ENCODE measurements at regions not wholly inside any gene's neighbourhood (a gene's known extent, or its start where the extent isn't known, plus 50 kb on each side); places are given as distances from the start of the nearest gene placed in this dataset.

DNA sequence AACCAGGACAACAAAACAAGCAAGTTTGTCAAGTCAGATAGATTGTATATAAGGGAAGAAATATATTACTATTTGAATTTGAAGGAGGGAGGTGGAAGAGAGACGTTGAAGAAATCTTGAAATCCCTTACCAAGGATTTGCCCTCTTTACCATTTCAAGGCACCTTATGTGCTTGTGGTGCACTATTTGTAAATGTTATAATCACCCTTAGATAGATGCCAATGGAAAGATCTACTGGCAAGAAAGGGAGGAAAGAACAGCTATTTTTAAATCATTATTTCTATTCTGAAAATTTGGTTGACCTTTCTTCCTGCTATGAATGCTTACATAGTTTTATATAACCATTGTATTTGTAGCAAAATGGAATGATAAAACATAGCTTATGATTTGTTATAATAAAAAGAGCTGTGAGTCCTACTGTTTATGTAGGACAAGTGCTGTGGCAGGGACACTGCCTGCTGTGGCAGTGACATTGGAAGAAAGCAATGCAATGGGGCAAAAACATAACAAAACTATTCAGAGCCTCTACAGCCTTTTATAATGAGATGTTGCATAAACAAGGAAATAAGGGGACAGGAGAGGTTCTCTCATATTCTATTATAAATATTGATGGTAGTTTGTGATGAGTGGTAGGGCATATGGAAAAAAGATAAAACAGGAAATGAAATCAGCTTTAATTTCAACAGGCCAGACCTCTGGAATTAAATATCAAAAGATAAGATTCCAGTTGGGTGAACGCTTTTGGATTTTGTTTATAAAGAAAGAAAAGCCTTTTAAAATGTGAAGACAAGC lies 1145.2 kb upstream of the GJE1 start:
- Histone ChIP-seq H3K36me3 (ENCODE audit: control insufficient read depth, insufficient read depth, low read length) (no peaks in the 10 kb centered on the region), H3K4me1 (ENCODE audit: control insufficient read depth, insufficient read depth, low read length) (no peaks in the 10 kb centered on the region), H3K9ac (ENCODE audit: low read depth, low read length) (no peak overlapping the region), H3K27me3 (ENCODE audit: control insufficient read depth, insufficient read depth, low read length) (no peaks in the 10 kb centered on the region), H3K4me3 (ENCODE audit: low read depth, low read length) (no peak overlapping the region), H3K9me3 (ENCODE audit: control insufficient read depth, insufficient read depth, low read length) (no peaks in the 10 kb centered on the region)

DNA sequence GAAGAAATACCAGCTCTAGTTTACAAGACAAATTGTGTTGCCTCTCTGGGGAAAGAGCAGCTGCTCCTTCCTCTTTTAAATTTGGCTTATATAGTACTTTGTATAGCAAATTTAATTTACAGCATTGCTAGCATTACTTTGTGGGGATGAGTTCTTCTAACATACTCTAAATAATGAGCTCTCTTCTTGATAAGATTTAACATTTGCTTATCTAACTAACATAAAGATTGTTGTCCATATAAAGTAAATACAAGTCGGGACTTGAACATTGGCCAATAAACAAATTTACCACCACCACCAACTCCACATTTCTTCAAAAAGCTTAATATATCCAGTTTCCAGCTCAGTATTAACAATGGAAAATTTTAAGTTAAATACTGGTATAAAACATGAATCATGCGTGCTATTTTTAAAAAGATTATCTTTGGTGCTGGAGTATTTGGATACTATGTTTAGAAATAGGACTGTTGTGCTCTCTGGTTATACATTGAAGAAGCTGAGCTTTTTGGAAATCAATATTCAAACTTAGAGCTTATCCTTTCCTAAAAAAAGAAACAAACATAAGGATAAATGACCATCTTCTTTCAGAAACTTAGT lies 1146.9 kb upstream of the GJE1 start:
- H3K9ac ChIP-seq (ENCODE audit: low read depth, low read length) = no peak overlapping the region
- H3K9me3 ChIP-seq (ENCODE audit: control insufficient read depth, insufficient read depth, low read length) = no peaks in the 10 kb centered on the region
- H3K4me3 ChIP-seq (ENCODE audit: low read depth, low read length) = no peak overlapping the region
- no peaks in the 10 kb centered on the region for H3K4me1 ChIP-seq (ENCODE audit: control insufficient read depth, insufficient read depth, low read length)
- H3K36me3 ChIP-seq (ENCODE audit: control insufficient read depth, insufficient read depth, low read length) = no peaks in the 10 kb centered on the region
- H3K27me3 ChIP-seq (ENCODE audit: control insufficient read depth, insufficient read depth, low read length) = no peaks in the 10 kb centered on the region

DNA sequence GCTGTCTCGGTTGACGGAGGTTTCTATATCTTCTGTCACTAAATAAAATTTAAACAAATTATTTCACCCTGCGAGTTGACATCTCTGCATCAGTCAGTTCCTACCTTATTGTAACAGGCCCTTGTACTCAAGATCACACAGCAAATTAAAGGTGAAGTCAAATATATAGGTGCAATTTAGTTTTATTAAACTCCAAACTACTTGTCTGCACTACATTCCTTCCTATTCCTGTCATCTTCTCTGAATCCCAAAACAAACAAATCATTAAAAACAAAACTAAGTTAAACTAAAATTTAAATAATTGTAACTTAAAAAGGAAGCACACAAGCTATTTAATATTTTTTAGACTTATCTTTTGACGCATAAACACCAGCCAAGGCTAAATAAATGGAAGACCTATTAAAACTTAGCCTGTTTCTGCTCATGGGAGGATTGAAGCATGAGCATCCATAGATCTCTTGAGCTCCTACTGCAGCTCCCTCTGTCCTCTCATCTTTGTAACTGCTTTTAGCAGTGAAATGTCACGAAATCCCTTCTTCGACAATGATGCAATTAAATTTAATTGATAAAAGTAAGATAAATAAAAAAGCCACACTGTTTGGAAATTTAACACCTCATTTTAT lies 1152.3 kb upstream of the GJE1 start:
- Histone ChIP-seq H3K4me3 (ENCODE audit: low read depth, low read length) (no peak overlapping the region), H3K9me3 (ENCODE audit: control insufficient read depth, insufficient read depth, low read length) (no peaks in the 10 kb centered on the region), H3K9ac (ENCODE audit: low read depth, low read length) (no peak overlapping the region), H3K4me1 (ENCODE audit: control insufficient read depth, insufficient read depth, low read length) (no peaks in the 10 kb centered on the region), H3K36me3 (ENCODE audit: control insufficient read depth, insufficient read depth, low read length) (no peaks in the 10 kb centered on the region), H3K27me3 (ENCODE audit: control insufficient read depth, insufficient read depth, low read length) (no peaks in the 10 kb centered on the region)

DNA sequence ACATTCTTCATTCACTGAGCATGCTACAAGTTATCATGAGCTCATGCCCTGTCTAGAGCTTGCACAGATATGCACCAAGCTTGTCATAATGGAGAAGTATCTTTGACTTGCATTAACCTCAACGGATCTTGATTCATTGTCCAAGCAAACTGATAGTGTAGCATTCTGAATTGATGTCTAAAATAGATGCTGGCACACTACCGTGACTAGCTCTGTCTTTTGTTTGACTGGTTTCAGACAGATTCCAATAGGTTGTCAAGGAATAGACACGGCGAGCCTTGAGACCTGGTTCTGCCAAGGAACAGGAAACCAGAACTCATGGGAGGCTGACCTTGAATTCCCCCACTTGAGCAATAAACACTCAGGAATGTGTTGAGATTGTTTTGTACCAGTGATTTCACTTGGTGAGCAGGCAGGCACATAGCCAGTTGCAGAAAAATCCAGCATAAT lies 1153.1 kb upstream of the GJE1 start:
- Histone ChIP-seq H3K4me3 (ENCODE audit: low read depth, low read length) (no peak overlapping the region), H3K27me3 (ENCODE audit: control insufficient read depth, insufficient read depth, low read length) (no peaks in the 10 kb centered on the region), H3K9me3 (ENCODE audit: control insufficient read depth, insufficient read depth, low read length) (no peaks in the 10 kb centered on the region), H3K9ac (ENCODE audit: low read depth, low read length) (no peak overlapping the region), H3K4me1 (ENCODE audit: control insufficient read depth, insufficient read depth, low read length) (no peaks in the 10 kb centered on the region), H3K36me3 (ENCODE audit: control insufficient read depth, insufficient read depth, low read length) (no peaks in the 10 kb centered on the region)

DNA sequence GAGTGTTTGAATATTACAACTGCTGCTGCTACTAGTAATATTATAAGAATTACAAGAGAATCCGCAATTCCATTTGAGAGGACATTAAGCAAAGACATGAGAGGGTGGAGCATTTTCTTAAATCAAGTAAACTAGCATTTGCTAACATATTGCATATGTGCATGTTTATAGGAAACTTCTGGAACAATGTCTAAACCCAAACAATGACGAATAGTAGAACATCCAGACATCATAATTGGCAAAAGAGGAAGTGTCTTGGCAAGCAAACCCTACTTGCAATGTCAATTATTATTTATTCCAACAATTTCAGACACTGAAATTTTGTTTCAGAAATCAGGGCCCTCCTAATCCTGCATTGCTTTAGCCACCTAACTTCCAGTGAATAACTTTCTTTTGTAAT lies 1155.3 kb upstream of the GJE1 start:
- Histone ChIP-seq H3K27me3 (ENCODE audit: control insufficient read depth, insufficient read depth, low read length) (no peaks in the 10 kb centered on the region), H3K4me3 (ENCODE audit: low read depth, low read length) (no peak overlapping the region), H3K4me1 (ENCODE audit: control insufficient read depth, insufficient read depth, low read length) (no peaks in the 10 kb centered on the region), H3K9me3 (ENCODE audit: control insufficient read depth, insufficient read depth, low read length) (no peaks in the 10 kb centered on the region), H3K36me3 (ENCODE audit: control insufficient read depth, insufficient read depth, low read length) (no peaks in the 10 kb centered on the region), H3K9ac (ENCODE audit: low read depth, low read length) (no peak overlapping the region)

DNA sequence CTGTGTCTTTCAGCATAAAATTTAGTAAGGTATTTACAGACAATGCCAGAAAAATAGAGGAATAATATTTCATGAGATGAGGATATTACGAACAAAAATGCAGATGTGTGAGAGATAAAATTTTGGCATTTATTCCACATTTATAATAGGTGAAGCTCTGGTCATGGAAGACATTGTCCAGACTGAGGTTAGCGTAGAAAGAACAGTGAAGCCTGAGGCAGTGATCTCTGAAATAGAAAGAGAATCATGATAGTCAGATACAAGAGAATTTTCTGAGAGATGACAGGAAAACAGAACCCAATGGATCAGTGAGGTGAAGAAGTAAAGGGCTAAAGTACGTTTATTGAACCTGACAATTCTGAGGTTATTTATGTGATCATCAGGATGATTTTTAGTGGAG lies 1155.9 kb upstream of the GJE1 start:
- Histone ChIP-seq H3K9ac (ENCODE audit: low read depth, low read length) (no peak overlapping the region), H3K27me3 (ENCODE audit: control insufficient read depth, insufficient read depth, low read length) (no peaks in the 10 kb centered on the region), H3K4me1 (ENCODE audit: control insufficient read depth, insufficient read depth, low read length) (no peaks in the 10 kb centered on the region), H3K9me3 (ENCODE audit: control insufficient read depth, insufficient read depth, low read length) (no peaks in the 10 kb centered on the region), H3K36me3 (ENCODE audit: control insufficient read depth, insufficient read depth, low read length) (no peaks in the 10 kb centered on the region), H3K4me3 (ENCODE audit: low read depth, low read length) (no peak overlapping the region)

DNA sequence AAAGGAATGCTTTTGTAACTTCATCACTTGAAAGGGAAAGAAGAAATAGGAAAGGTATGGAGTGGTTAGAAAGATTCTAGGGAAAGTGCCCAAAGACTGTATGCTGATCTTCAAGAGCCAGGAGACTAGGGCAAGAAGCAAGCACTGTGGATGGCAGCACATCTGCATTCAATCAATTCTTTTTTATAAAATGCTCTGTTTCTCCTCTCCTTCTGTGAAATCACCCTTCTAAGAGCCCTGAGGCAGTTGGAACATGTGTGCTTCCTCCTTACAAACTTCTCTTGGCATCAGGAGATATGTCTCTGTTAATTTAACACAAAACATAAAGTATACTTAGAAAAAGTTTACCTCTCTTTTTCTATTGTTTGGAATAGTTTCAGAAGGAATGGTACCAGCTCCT lies 1162.2 kb upstream of the GJE1 start:
- Histone ChIP-seq H3K4me1 (ENCODE audit: control insufficient read depth, insufficient read depth, low read length) (no peaks in the 10 kb centered on the region), H3K9ac (ENCODE audit: low read depth, low read length) (no peak overlapping the region), H3K4me3 (ENCODE audit: low read depth, low read length) (no peak overlapping the region), H3K27me3 (ENCODE audit: control insufficient read depth, insufficient read depth, low read length) (no peaks in the 10 kb centered on the region), H3K36me3 (ENCODE audit: control insufficient read depth, insufficient read depth, low read length) (no peaks in the 10 kb centered on the region), H3K9me3 (ENCODE audit: control insufficient read depth, insufficient read depth, low read length) (no peaks in the 10 kb centered on the region)

DNA sequence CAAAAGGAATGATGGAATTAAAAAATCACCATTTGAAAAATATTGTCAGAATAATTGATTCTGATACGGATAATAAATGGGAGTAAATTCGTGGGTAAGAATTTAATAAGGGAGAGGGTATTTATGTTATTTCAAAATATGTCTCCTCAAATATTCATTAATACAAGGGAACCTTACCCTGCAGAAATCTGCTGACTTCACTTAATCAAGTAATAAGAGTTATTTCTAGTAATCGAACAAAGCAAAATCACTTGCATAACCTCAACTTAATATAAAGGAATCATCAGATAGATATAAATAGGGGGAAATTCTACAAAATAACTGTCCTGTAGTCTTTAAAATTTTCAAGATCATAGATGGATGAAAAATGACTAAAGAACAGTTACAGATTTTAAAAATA lies 1164.7 kb upstream of the GJE1 start:
- H3K36me3 ChIP-seq (ENCODE audit: control insufficient read depth, insufficient read depth, low read length) = no peaks in the 10 kb centered on the region
- no peak overlapping the region for H3K9ac ChIP-seq (ENCODE audit: low read depth, low read length)
- H3K9me3 ChIP-seq (ENCODE audit: control insufficient read depth, insufficient read depth, low read length) = no peaks in the 10 kb centered on the region
- no peak overlapping the region for H3K4me3 ChIP-seq (ENCODE audit: low read depth, low read length)
- no peaks in the 10 kb centered on the region for H3K27me3 ChIP-seq (ENCODE audit: control insufficient read depth, insufficient read depth, low read length)
- no peaks in the 10 kb centered on the region for H3K4me1 ChIP-seq (ENCODE audit: control insufficient read depth, insufficient read depth, low read length)

DNA sequence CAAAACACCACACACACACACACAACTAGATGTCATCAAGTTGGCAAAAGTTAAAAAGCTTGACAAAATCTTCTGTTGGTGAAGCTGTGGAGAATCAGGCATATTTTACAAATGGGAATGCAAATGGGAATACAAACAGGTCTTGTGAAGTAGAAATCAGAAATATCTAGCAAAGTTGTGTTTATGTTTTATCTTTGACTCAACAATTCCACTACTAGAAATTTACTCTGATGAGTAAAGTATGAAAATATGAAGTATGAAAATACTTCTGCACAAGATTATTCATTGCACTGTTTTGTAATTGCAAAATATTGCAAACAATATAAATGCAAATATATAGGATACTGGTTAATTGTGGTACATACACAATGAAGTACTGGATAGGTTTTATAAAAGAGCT lies 1166.0 kb upstream of the GJE1 start:
- Histone ChIP-seq H3K36me3 (ENCODE audit: control insufficient read depth, insufficient read depth, low read length) (no peaks in the 10 kb centered on the region), H3K9ac (ENCODE audit: low read depth, low read length) (no peak overlapping the region), H3K9me3 (ENCODE audit: control insufficient read depth, insufficient read depth, low read length) (no peaks in the 10 kb centered on the region), H3K4me3 (ENCODE audit: low read depth, low read length) (no peak overlapping the region), H3K27me3 (ENCODE audit: control insufficient read depth, insufficient read depth, low read length) (no peaks in the 10 kb centered on the region), H3K4me1 (ENCODE audit: control insufficient read depth, insufficient read depth, low read length) (no peaks in the 10 kb centered on the region)

DNA sequence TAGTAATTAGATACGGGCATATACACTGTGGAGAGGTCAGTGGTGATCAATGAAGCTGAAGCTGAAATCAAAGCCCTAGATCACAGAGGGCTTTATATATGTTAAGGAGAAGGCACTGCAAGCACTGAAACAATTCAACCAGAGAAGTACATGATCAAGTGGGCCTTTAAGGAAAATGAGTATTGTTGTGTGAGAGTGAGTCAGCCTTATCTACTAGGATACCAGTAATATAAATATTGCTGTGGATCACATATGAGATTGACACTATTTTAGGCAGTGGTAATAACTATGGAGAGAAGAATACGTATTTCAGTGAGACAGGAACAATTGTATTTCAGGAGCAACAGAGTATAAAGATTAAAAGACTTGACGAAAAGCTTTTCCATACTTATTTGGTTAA lies 1172.2 kb upstream of the GJE1 start:
- Histone ChIP-seq H3K27me3 (ENCODE audit: control insufficient read depth, insufficient read depth, low read length) (no peaks in the 10 kb centered on the region), H3K36me3 (ENCODE audit: control insufficient read depth, insufficient read depth, low read length) (no peaks in the 10 kb centered on the region), H3K4me1 (ENCODE audit: control insufficient read depth, insufficient read depth, low read length) (no peaks in the 10 kb centered on the region), H3K4me3 (ENCODE audit: low read depth, low read length) (no peak overlapping the region), H3K9ac (ENCODE audit: low read depth, low read length) (no peak overlapping the region), H3K9me3 (ENCODE audit: control insufficient read depth, insufficient read depth, low read length) (no peaks in the 10 kb centered on the region)

DNA sequence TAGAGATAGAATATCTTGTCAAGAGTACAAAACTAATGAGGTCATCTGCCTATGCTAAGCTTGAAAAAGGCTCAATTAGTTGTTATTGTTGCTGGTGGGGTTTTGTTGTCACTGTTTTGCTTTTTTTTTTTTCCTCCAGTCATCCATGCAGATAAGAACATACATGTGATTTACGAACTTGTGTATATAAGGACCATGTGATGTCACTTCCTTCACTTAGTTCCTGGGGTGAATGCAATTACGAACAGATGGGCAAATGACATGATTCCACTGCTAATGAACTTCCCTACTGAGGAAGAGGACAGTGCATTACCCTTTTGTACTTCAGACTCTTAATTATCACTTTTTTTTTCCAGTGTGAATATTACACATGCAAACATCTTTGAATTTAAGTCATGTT lies 1175.3 kb upstream of the GJE1 start:
- H3K9me3 ChIP-seq (ENCODE audit: control insufficient read depth, insufficient read depth, low read length) = no peaks in the 10 kb centered on the region
- H3K9ac ChIP-seq (ENCODE audit: low read depth, low read length) = no peak overlapping the region
- no peak overlapping the region for H3K4me3 ChIP-seq (ENCODE audit: low read depth, low read length)
- no peaks in the 10 kb centered on the region for H3K27me3 ChIP-seq (ENCODE audit: control insufficient read depth, insufficient read depth, low read length)
- no peaks in the 10 kb centered on the region for H3K4me1 ChIP-seq (ENCODE audit: control insufficient read depth, insufficient read depth, low read length)
- no peaks in the 10 kb centered on the region for H3K36me3 ChIP-seq (ENCODE audit: control insufficient read depth, insufficient read depth, low read length)
